HepG2 (cell line): ENCODE measurements at regions not wholly inside any gene's neighbourhood (a gene's known extent, or its start where the extent isn't known, plus 50 kb on each side); places are given as distances from the start of the nearest gene placed in this dataset.

ENCODE experiments used
- NR2C2 ChIP-seq: sonication (generic); formaldehyde crosslinking; IDR thresholded peaks from 2 replicates; pipeline ENCODE4 v1.4.0; 2020; ENCODE audit warnings: missing genetic modification reagents, mild to moderate bottlenecking, moderate library complexity, borderline replicate concordance
- TF ChIP-seq, protein P1 (sequence below), 2 experiments: IDR thresholded peaks; 2 replicates each; pipeline ENCODE4 v1.6.1; 2011 to 2012; ENCODE audit warnings: low read length in 2 of 2, borderline replicate concordance in 1 of 2, low read depth in 1 of 2, mild to moderate bottlenecking in 1 of 2, moderate library complexity in 1 of 2
- TF ChIP-seq, protein P2 (sequence below): sonication (generic); formaldehyde crosslinking; IDR thresholded peaks from 2 replicates; pipeline ENCODE4 v1.5.1; 2020; ENCODE audit warnings: missing genetic modification reagents, mild to moderate bottlenecking, borderline replicate concordance
- TF ChIP-seq, protein P3 (sequence below): sonication (generic); formaldehyde crosslinking; IDR thresholded peaks from 2 replicates; pipeline ENCODE4 v1.5.1; 2020; ENCODE audit warnings: mild to moderate bottlenecking, missing genetic modification reagents, moderate library complexity

DNA sequence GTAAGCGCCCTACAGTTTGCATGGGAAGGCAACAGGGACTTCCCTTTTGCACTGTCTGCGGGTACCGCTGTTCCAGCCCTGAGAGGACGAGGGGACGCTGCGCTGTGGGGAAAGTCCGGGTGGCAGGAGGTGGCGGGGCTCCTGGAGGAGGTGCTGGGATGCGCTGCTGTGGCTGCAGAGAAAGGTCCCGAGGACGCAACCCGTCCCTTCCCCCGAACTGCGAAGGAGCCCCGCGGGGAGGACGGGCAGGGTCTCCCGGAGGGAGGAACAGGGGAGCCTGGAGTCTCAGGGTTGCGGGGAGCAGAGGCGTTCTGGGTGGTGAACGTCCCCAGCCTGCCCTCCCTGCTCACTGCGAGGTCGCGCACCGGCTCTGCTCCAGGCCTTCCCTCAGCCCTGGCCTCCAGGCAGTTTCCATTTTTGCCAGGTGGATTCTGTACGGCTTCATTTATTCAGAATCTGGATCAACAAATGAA lies 91.6 kb downstream of the CXCL12 start:
- TF ChIP-seq, protein P1, sequence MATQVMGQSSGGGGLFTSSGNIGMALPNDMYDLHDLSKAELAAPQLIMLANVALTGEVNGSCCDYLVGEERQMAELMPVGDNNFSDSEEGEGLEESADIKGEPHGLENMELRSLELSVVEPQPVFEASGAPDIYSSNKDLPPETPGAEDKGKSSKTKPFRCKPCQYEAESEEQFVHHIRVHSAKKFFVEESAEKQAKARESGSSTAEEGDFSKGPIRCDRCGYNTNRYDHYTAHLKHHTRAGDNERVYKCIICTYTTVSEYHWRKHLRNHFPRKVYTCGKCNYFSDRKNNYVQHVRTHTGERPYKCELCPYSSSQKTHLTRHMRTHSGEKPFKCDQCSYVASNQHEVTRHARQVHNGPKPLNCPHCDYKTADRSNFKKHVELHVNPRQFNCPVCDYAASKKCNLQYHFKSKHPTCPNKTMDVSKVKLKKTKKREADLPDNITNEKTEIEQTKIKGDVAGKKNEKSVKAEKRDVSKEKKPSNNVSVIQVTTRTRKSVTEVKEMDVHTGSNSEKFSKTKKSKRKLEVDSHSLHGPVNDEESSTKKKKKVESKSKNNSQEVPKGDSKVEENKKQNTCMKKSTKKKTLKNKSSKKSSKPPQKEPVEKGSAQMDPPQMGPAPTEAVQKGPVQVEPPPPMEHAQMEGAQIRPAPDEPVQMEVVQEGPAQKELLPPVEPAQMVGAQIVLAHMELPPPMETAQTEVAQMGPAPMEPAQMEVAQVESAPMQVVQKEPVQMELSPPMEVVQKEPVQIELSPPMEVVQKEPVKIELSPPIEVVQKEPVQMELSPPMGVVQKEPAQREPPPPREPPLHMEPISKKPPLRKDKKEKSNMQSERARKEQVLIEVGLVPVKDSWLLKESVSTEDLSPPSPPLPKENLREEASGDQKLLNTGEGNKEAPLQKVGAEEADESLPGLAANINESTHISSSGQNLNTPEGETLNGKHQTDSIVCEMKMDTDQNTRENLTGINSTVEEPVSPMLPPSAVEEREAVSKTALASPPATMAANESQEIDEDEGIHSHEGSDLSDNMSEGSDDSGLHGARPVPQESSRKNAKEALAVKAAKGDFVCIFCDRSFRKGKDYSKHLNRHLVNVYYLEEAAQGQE (IDR thresholded peaks at IDR 0.05; ENCODE audit: borderline replicate concordance in 1 of 2, low read depth in 1 of 2, low read length in 2 of 2), result no peak
- TF ChIP-seq, protein P2, sequence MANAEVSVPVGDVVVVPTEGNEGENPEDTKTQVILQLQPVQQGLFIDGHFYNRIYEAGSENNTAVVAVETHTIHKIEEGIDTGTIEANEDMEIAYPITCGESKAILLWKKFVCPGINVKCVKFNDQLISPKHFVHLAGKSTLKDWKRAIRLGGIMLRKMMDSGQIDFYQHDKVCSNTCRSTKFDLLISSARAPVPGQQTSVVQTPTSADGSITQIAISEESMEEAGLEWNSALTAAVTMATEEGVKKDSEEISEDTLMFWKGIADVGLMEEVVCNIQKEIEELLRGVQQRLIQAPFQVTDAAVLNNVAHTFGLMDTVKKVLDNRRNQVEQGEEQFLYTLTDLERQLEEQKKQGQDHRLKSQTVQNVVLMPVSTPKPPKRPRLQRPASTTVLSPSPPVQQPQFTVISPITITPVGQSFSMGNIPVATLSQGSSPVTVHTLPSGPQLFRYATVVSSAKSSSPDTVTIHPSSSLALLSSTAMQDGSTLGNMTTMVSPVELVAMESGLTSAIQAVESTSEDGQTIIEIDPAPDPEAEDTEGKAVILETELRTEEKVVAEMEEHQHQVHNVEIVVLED (CRISPR knock-in tag), result no peak
- TF ChIP-seq, protein P3, sequence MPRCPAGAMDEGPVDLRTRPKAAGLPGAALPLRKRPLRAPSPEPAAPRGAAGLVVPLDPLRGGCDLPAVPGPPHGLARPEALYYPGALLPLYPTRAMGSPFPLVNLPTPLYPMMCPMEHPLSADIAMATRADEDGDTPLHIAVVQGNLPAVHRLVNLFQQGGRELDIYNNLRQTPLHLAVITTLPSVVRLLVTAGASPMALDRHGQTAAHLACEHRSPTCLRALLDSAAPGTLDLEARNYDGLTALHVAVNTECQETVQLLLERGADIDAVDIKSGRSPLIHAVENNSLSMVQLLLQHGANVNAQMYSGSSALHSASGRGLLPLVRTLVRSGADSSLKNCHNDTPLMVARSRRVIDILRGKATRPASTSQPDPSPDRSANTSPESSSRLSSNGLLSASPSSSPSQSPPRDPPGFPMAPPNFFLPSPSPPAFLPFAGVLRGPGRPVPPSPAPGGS (CRISPR knock-in tag), result no peak
- no peak for TF ChIP-seq NR2C2 (CRISPR knock-in tag)
